ENCODE measurements at regions not wholly inside any gene's neighbourhood (a gene's known extent, or its start where the extent isn't known, plus 50 kb on each side); places are given as distances from the start of the nearest gene placed in this dataset.

DNA sequence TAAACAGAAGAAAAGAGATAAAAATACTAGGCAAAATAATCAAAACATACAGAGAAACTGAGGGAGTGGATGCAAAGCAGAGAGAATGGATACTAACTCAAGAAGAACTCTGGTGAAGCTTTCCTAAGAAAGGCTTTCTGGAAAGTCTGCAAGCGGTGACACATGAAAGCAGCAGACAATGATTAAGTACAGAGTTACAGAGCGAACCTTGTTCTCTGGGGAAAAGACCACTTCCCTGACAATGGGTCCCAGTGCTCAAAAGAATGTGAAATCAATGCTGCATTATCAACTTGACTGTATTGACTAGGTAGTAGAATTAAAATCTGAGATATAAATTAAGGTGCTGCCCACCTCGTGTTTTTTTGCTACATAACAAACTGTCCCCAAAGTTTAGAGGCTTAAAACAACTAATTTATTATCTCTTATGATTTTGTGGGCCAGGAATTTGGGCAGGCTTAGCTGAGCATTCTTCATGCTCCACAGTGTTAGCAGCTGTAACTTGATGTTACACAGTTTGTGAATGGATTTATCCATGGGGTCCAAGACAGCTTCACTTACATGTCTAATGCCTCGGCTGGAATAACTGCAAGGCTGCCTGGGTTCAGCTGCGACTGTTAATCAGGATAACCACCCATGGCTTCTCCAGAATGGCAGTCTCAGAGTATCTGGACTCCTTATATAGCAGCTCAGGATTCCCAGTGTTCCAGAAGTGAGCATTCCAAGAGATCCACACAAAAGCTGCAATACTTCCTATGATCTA lies 106.9 kb upstream of the INPP4B start:
- TF ChIP-seq ZNF70 (CRISPR knock-in tag; IDR thresholded peaks at IDR 0.05) = no peak
- TF ChIP-seq ZNF565 (CRISPR knock-in tag; conservative IDR thresholded peaks at IDR 0.05; ENCODE audit: low read depth) = no peak

Measured in SK-N-SH treated with all-trans-retinoic acid at 6 μM for 48 hours (cell line).